ENCODE measurements at regions not wholly inside any gene's neighbourhood (a gene's known extent, or its start where the extent isn't known, plus 50 kb on each side); places are given as distances from the start of the nearest gene placed in this dataset.

- ChIA-PET POLR2A (no interaction called here), RAD21 (ENCODE audit: unreplicated experiment) (no interaction called here), SMC1A (ENCODE audit: uncharacterized antibody, unreplicated experiment) (interaction anchor here (2.6 kb wide), 1 partner anchor 11 kb away, joined by 9 read pairs; no protein-coding TSS in a partner anchor), CTCF (no interaction called here)
- Histone ChIP-seq H3K36me3 (ENCODE audit: control insufficient read depth in 2 of 2, insufficient read depth in 2 of 2, low read length in 1 of 2) (no peaks in the 10 kb centered on the region), H3K79me2 (ENCODE audit: control insufficient read depth, insufficient read depth, low read length) (no peaks in the 10 kb centered on the region), H3K9ac (ENCODE audit: control insufficient read depth, insufficient read depth, low read length) (no peak overlapping the region), H3K27ac (ENCODE audit: control insufficient read depth, insufficient read depth) (no peak overlapping the region), H4K20me1 (ENCODE audit: control insufficient read depth, insufficient read depth) (no peaks in the 10 kb centered on the region), H3K27me3 (replicated peaks in 1 of 2; ENCODE audit: control insufficient read depth in 2 of 2, insufficient read depth in 2 of 2, low read length in 1 of 2) (no peaks in the 10 kb centered on the region), H3K4me3 (no peak overlapping the region), H3K4me2 (ENCODE audit: control insufficient read depth, insufficient read depth) (no peak overlapping the region), H3K9me3 (replicated peaks; ENCODE audit: control insufficient read depth, insufficient read depth, low read length) (no peaks in the 10 kb centered on the region), H3K4me1 (ENCODE audit: control insufficient read depth, insufficient read depth, low read length) (no peaks in the 10 kb centered on the region), H2AFZ (ENCODE audit: control insufficient read depth, low read depth, low read length) (no peak overlapping the region)
- intact Hi-C loops (cut with micrococcal nuclease; ENCODE audit: unreplicated experiment): no loop called here
- FAIRE-seq (no peak), DNase-seq (ENCODE audit: low read depth, low spot score) (no peak), ATAC-seq (no peak)
- no peak for TF ChIP-seq BHLHE40 (IDR thresholded peaks at IDR 0.05; ENCODE audit: borderline replicate concordance in 1 of 2, low read depth in 2 of 2, low read length in 1 of 2)
- TF ChIP-seq ZNF207 (IDR thresholded peaks at IDR 0.05; ENCODE audit: borderline replicate concordance): no peak
- no peak for TF ChIP-seq MXI1 (IDR thresholded peaks at IDR 0.05; ENCODE audit: low read depth, low read length)
- TF ChIP-seq ZNF24 (IDR thresholded peaks at IDR 0.05): no peak
- no peak for TF ChIP-seq TCF7 (IDR thresholded peaks at IDR 0.05; ENCODE audit: borderline replicate concordance)
- no peak for TF ChIP-seq RFX5 (IDR thresholded peaks at IDR 0.05; ENCODE audit: low read depth, low read length)
- WGBS (ENCODE audit: insufficient coverage, insufficient replicate concordance, low lambda C conversion rate, missing lambda C conversion rate): 39% methylated on average over 4 of the region's 4 CpGs
- BruUV-seq (replicated peaks): no TSS peak
- in situ Hi-C loops (cut with MboI): no loop called here
These were observed 394.6 kb downstream of the LRRIQ3 start for GRCh38 chr1:73803380-73803779.

- Histone ChIP-seq H3K4me1 (ENCODE audit: control insufficient read depth, insufficient read depth, low read length) (no peaks in the 10 kb centered on the region), H3K4me2 (ENCODE audit: control insufficient read depth, insufficient read depth) (no peak overlapping the region), H3K79me2 (ENCODE audit: control insufficient read depth, insufficient read depth, low read length) (no peaks in the 10 kb centered on the region), H4K20me1 (ENCODE audit: control insufficient read depth, insufficient read depth) (no peaks in the 10 kb centered on the region), H3K36me3 (ENCODE audit: control insufficient read depth in 2 of 2, insufficient read depth in 2 of 2, low read length in 1 of 2) (no peaks in the 10 kb centered on the region), H2AFZ (ENCODE audit: control insufficient read depth, low read depth, low read length) (no peak overlapping the region), H3K4me3 (no peak overlapping the region), H3K9ac (ENCODE audit: control insufficient read depth, insufficient read depth, low read length) (no peak overlapping the region), H3K27ac (ENCODE audit: control insufficient read depth, insufficient read depth) (no peak overlapping the region), H3K9me3 (replicated peaks; ENCODE audit: control insufficient read depth, insufficient read depth, low read length) (no peaks in the 10 kb centered on the region), H3K27me3 (replicated peaks in 1 of 2; ENCODE audit: control insufficient read depth in 2 of 2, insufficient read depth in 2 of 2, low read length in 1 of 2) (no peaks in the 10 kb centered on the region)
- TF ChIP-seq BACH1 (IDR thresholded peaks at IDR 0.05; ENCODE audit: borderline replicate concordance) (no peak), STAT1 (conservative IDR thresholded peaks at IDR 0.05) (no peak), NFXL1 (IDR thresholded peaks at IDR 0.05; ENCODE audit: borderline replicate concordance) (no peak), ZBTB33 (IDR thresholded peaks at IDR 0.05) (no peak), E4F1 (IDR thresholded peaks at IDR 0.05; ENCODE audit: borderline replicate concordance, partially characterized antibody) (no peak), ZNF24 (IDR thresholded peaks at IDR 0.05) (no peak), RB1 (IDR thresholded peaks at IDR 0.05; ENCODE audit: borderline replicate concordance) (no peak)
- DNase-seq (ENCODE audit: low read depth, low spot score) (no peak), ATAC-seq (no peak), FAIRE-seq (no peak)
- POLR2A ChIA-PET: no interaction called here
- no TSS peak for BruUV-seq (replicated peaks)
- WGBS (ENCODE audit: insufficient coverage, insufficient replicate concordance, low lambda C conversion rate, missing lambda C conversion rate): 5% methylated on average over 1 of the region's 1 CpG
- intact Hi-C loops (cut with micrococcal nuclease; ENCODE audit: unreplicated experiment): no loop called here
- RAD21 ChIA-PET (ENCODE audit: unreplicated experiment): no interaction called here
- SMC1A ChIA-PET (ENCODE audit: uncharacterized antibody, unreplicated experiment): no interaction called here
- in situ Hi-C loops (cut with MboI): no loop called here
- CTCF ChIA-PET: no interaction called here
These were observed 396.0 kb downstream of the LRRIQ3 start for GRCh38 chr1:73801912-73802429.
